ENCODE measurements at regions not wholly inside any gene's neighbourhood (a gene's known extent, or its start where the extent isn't known, plus 50 kb on each side); places are given as distances from the start of the nearest gene placed in this dataset.

- DNase-seq = no peak
These were observed 145.3 kb upstream of the PAPPA start for GRCh38 chr9:116008278-116008677.

GRCh38 chr9:116009420-116009819, 144.2 kb upstream of the PAPPA start:
- DNase-seq = no peak

- DNase-seq = no peak
These were observed 137.7 kb upstream of the PAPPA start for GRCh38 chr9:116015855-116016254.

DNA sequence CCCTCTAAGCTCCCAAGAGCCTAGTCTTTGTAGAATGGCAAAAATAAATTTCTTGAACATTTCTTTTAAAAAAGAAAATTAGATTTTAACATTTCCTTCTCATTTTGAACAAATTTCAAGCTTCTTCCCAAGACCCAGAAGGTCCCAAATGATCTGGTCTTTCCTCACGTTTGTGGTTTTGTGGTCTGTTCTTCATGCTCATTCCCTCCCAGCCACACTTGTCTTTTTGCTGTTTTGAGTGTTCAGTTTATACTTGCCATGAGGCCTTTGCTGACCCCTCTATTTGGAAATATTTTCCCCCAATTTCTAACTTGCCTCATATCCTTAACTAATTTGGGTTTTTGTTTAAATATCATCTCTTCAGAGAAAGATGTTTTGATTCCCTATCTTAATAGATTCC, 133.4 kb upstream of the PAPPA start:
- DNase-seq = no peak

DNA sequence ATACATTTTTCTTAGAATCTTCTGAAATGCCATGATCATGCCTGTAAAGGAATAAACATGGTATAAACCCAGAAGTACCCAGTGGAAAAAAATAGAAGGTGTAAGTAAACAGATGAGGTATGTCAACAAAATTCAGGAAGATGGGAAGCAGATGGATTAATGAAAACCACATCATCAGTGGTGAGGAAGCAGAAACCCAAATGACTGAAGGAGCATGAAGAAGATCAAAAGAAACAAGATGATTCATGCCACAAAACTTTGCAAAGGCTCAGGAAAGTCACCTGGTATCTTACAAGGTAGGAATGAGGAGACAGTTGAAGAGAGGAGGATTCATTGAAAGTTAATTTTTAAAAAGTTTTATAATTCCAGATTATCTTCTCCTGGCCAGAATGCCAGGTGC, 132.8 kb upstream of the PAPPA start:
- no peak for DNase-seq

DNA sequence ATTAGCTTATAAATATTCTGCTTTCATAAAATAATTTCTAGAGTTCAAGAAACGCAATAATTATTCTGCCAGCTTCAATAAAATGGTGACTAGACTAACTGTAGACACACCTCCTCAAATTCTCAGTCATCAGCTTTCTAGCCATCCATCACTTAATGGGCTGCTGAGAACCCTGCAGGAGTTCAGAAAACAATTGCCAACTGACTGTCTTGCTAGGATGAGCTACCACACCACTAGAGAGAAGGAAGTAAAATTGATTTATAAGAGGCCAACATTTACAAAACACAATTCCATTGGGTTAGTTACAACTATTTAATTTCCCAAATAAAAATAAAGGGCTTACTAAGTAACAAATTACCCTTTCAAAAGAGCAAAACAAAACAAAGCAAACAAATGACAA, 126.5 kb upstream of the PAPPA start:
- DNase-seq = no peak

DNA sequence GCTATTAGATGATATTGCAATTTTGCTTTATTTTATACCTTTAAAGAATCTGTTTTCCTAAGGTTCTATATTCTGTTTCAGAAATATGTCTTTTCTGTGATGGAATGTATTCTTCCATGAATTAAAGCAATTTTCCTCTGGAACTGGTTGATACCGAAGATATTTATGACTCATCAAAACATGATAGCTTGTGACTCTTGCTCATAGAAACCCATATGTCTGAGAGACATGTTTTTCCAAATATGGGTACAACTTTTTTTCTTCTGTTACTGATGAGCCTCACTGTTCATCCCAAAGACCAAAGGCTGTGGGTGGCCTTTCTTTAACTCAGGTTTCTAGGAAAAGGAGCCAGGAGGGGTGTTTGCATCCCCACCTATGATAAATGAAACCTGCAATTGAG, 126.1 kb upstream of the PAPPA start:
- no peak for DNase-seq

DNA sequence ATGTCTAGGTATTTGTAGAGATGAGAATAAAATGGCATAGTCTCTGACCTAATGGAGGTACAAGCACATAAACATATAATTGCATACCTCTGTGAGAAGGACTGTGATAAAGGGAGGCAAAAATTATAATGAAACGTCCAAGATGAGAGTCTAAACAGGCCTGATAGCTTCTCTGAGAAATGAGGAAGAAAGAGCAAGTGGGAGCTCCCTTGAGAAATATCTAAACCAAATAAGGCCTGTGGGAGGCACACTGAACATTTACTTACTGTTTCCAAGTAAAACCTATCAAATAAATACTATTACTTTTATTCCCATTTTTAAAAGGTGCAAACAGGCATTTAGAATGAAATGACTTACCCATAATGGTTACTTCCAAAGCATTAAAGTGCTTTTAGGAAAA, 125.6 kb upstream of the PAPPA start:
- no peak for DNase-seq

DNA sequence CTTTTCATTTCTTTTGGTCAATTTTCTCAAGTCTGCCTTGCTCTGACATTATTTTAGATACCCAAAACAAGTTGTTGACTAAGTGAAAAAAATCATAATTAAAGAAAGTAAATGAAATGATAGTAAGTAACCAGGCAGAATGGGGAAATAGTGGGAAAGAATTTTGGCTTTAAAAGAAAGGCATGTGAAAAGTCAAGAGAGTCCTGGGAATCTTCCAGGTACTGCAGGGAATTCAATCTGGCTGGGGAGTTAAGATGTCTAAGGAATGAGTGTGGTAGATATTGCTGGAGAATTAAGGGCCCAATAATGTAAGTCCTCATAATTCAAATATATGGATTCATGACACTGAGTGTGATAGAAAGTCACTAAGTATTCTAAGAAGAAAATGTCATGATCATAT, 123.1 kb upstream of the PAPPA start:
- DNase-seq = no peak

DNA sequence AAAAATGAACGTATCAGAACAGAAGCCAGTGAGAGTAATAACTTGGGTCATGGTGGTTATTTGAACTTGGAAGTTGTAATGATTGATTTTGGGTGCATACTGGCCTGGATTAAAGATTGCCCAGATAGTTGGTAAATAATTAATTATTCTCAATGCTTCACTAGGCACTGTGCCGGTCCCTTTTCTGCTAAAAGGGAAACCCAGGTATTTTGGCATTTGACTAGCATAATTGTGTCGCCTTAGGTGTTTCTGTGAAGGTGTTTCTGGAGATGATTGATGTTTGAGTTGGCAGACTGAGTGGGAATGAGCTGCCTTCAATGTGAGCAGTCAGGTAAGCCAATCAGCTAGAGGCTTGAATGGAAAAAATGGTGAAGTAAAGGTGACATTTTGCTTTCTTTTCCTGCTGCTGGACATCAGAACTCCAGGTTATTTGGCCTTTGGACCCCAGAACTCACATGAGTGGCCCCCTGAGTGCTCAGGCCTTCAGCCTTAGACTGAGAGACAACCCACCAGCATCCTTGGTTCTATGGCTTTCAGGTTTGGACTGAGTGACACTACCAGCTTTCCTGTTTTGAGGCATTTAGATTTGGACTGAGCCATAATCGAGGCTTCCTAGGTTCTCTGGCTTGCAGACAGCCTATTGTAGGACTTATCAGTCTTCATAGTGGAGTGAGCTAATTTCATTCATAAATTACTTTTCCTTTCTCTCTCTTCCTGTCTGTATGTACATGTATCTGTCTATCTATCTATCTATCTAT, 120.7 kb upstream of the PAPPA start:
- DNase-seq = no peak

DNA sequence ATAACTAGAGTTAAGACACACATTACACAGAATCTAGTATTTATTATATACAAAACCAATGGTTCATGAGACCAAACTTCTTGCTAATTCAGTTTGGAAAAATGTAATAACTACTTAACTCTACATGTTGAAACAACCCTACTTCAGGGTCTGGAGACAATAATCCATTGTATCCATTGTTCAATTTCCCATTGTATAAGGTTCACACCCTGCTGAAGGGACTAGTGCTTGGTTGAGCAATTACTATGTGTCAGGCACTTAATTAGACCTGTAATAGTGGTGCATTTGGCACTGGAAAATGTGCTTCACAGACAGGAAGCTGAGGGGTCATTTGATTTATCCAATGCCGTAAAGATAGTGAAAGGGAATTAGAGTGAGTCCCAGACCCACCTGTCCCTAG, 114.3 kb upstream of the PAPPA start:
- DNase-seq = no peak

DNA sequence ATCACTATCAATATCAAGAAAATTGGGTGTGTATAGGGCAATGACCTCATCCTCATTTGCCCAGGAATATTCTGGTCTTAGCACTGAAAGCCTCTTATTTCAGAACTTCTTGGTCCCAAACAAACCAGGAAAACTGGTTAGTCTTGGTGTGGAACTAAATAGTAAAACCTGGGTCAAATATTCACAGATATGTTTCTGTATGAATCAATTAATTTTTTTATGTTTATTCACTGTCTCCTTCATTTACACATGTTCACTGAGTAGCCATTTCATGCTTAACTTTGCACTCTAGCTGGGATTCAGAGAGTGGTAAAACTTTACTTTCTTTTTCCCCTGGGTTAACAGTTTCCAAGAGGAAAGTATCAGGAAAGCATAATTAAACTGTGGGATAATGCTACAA, 113.7 kb upstream of the PAPPA start:
- no peak for DNase-seq

- no peak for DNase-seq
These were observed 111.3 kb upstream of the PAPPA start for GRCh38 chr9:116042321-116042720.

DNA sequence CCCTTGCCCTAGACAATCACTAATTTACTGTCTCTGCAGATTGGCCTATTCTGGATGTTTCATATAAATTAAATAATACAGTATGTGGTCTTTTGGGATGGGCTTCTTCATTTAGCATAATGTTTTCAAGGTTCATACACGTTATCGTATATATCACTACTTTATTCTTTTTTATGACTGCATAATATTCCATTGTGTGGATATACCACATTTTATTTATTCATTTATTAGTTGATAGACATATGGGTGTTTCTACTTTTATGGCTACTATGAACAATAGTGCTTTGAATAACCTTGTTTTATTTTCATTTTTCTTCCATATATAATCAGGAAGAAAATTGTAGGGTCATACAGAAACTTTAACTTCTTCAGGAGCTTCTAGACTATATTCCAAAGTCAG, 108.5 kb upstream of the PAPPA start:
- no peak for DNase-seq

- no peak for DNase-seq
These were observed 105.5 kb upstream of the PAPPA start for GRCh38 chr9:116048081-116048480.

- no peak for DNase-seq
These were observed 104.1 kb upstream of the PAPPA start for GRCh38 chr9:116049456-116049855.

DNA sequence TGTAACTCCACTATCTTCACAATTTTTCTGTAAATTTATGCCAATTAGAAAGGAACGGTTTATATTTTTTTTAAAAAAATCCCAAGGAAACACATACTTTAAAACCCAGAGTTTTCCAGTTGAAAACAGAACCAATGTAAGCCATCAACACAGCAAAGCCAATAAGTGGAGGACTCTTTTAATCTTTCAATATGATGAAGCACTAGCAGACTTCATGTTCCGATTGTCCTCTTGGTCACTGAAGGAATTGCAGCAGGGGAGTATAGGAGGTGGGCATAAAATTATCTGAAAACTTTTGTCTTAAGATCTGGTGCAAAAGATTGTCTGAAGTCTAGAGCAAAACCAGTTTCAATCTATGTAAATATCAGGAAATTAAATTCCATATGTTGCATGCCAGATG, 102.1 kb upstream of the PAPPA start:
- DNase-seq = no peak

- no peak for DNase-seq
These were observed 98.1 kb upstream of the PAPPA start for GRCh38 chr9:116055536-116055935.

DNA sequence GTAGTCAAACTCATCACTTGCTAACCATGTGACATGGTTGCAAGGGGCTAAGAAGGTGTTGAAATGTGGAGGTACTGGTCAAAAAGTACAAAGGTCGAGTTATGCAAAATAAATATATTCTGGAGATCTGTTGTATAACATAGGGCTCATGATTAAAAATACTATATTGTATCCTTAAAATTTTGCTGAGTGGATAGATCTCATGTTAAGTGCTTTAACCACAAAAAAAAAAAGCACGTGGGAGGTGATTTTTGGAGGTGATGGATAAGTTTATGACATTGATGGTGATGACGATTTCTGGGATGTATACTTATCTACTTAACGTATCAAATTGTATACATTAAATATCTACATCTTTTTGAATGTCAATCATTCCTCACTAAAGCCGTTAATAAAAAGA, 96.2 kb upstream of the PAPPA start:
- no peak for DNase-seq

- DNase-seq = no peak
These were observed 95.2 kb upstream of the PAPPA start for GRCh38 chr9:116058421-116058820.

- no peak for DNase-seq
These were observed 94.1 kb upstream of the PAPPA start for GRCh38 chr9:116059466-116059865.

- no peak for DNase-seq
These were observed 93.0 kb upstream of the PAPPA start for GRCh38 chr9:116060631-116061030.

GRCh38 chr9:116061546-116062205, 91.9 kb upstream of the PAPPA start:
- no peak for DNase-seq

DNA sequence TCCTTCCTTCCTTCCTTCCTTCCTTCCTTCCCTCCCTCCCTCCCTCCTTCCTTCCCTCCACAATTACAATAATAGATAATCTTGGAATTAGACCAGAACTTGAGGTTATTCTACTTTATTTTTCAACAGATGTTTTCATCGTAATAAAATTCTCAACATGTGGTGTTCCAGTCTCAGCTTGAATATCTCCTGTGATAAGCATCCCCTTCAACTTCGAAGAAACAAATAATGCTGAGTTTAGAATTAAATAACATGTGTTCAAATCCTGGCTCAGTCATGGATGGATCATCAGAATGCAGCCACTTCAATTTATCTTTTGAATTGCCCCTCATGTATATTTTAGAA, 91.4 kb upstream of the PAPPA start:
- DNase-seq = no peak

DNA sequence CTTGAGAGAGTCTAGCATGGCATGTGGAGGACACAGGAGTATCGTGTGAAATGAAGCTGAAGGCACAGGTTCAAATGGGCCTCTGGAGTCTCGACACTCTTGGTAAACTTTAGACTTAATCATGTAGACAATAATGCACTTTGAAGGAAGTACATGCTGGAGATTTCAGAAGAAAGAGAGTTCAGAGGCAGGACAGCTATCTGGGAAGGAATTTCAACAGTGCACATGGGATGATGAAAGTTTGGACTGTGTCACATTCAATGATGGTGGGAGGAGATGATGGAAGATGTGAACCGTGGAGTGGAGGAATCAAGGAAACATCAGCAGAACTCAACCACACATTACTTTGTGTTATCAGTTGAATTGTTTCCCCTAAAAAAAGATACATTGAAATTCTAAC, 88.6 kb upstream of the PAPPA start:
- DNase-seq = no peak
